WTC11 (cell line): ENCODE measurements at regions not wholly inside any gene's neighbourhood (a gene's known extent, or its start where the extent isn't known, plus 50 kb on each side); places are given as distances from the start of the nearest gene placed in this dataset.

Experiments
- CTCF ChIP-seq: fragments of 200-600 bp; IDR thresholded peaks from 2 replicates; pipeline ENCODE4 v1.8.0; 2022; ENCODE audit warnings: antibody characterized with exemption
- ETV6 ChIP-seq: sonication (generic); formaldehyde crosslinking; IDR thresholded peaks from 2 replicates; pipeline ENCODE4 v1.8.1; 2022; ENCODE audit warnings: mild to moderate bottlenecking, missing genetic modification reagents
- IRF2 ChIP-seq: sonication (generic); formaldehyde crosslinking; IDR thresholded peaks from 2 replicates; pipeline ENCODE4 v1.8.0; 2022; ENCODE audit warnings: low read depth, missing genetic modification reagents, borderline replicate concordance
- MAX ChIP-seq: sonication (generic); formaldehyde crosslinking; IDR thresholded peaks from 2 replicates; pipeline ENCODE4 v1.8.0; 2022; ENCODE audit warnings: mild to moderate bottlenecking, missing genetic modification reagents
- PRDM15 ChIP-seq: sonication (generic); formaldehyde crosslinking; IDR thresholded peaks from 2 replicates; pipeline ENCODE4 v1.8.0; 2022; ENCODE audit warnings: missing genetic modification reagents
- SMAD3 ChIP-seq: sonication (generic); formaldehyde crosslinking; IDR thresholded peaks from 2 replicates; pipeline ENCODE4 v1.8.0; 2022; ENCODE audit warnings: missing genetic modification reagents, mild to moderate bottlenecking, borderline replicate concordance
- SMAD4 ChIP-seq: sonication (generic); formaldehyde crosslinking; IDR thresholded peaks from 2 replicates; pipeline ENCODE4 v1.8.0; 2022; ENCODE audit warnings: mild to moderate bottlenecking, missing genetic modification reagents
- TEAD4 ChIP-seq: sonication (generic); formaldehyde crosslinking; IDR thresholded peaks from 2 replicates; pipeline ENCODE4 v1.8.0; 2022; ENCODE audit warnings: mild to moderate bottlenecking, missing genetic modification reagents
- ZNF121 ChIP-seq: sonication (generic); formaldehyde crosslinking; IDR thresholded peaks from 2 replicates; pipeline ENCODE4 v1.8.0; 2023; ENCODE audit warnings: missing genetic modification reagents
- TF ChIP-seq, protein P1 (sequence below): sonication (generic); formaldehyde crosslinking; IDR thresholded peaks from 2 replicates; pipeline ENCODE4 v1.8.1; 2023; ENCODE audit warnings: mild to moderate bottlenecking, missing genetic modification reagents, moderate library complexity
- TF ChIP-seq, protein P2 (sequence below): sonication (generic); formaldehyde crosslinking; IDR thresholded peaks from 2 replicates; pipeline ENCODE4 v1.8.0; 2022; ENCODE audit warnings: mild to moderate bottlenecking, missing genetic modification reagents

- TF ChIP-seq CTCF (no peak), TEAD4 (CRISPR knock-in tag) (no peak), IRF2 (CRISPR knock-in tag) (no peak), ETV6 (CRISPR knock-in tag) (no peak), ZNF121 (CRISPR knock-in tag) (no peak), PRDM15 (CRISPR knock-in tag) (no peak), SMAD4 (no peak), MAX (CRISPR knock-in tag) (no peak), SMAD3 (CRISPR knock-in tag) (no peak)
- TF ChIP-seq, protein P1, sequence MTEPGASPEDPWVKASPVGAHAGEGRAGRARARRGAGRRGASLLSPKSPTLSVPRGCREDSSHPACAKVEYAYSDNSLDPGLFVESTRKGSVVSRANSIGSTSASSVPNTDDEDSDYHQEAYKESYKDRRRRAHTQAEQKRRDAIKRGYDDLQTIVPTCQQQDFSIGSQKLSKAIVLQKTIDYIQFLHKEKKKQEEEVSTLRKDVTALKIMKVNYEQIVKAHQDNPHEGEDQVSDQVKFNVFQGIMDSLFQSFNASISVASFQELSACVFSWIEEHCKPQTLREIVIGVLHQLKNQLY: no peak
- TF ChIP-seq, protein P2, sequence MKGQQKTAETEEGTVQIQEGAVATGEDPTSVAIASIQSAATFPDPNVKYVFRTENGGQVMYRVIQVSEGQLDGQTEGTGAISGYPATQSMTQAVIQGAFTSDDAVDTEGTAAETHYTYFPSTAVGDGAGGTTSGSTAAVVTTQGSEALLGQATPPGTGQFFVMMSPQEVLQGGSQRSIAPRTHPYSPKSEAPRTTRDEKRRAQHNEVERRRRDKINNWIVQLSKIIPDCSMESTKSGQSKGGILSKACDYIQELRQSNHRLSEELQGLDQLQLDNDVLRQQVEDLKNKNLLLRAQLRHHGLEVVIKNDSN (CRISPR knock-in tag): no peak
Measured at GRCh38 chr3:157956176-157956575, 150.0 kb downstream of the SHOX2 start.
